ENCODE measurements at regions not wholly inside any gene's neighbourhood (a gene's known extent, or its start where the extent isn't known, plus 50 kb on each side); places are given as distances from the start of the nearest gene placed in this dataset.
"Not testable (repeated sequence)": the region's sequence is repeated elsewhere in the genome, so short reads cannot be mapped to it uniquely, and the experiment has no call there.

- WGBS, 5 donors = 88 to 100% (median 94%) methylated on average over 1 of the region's 1 CpG
- intact Hi-C loops (cut with DNase I; ENCODE audit: low total_unique reads) = no loop called here
- Histone ChIP-seq H3K4me3 (no peak overlapping the region), H3K27me3 (no peaks in the 10 kb centered on the region), H3K27ac (no peak overlapping the region), H3K9me3 (peaks cover 0 to 7% (median 5%) of the 10 kb centered on the region in 4 donors), H3K36me3 (no peaks in the 10 kb centered on the region), H3K4me1 (no peaks in the 10 kb centered on the region)
- DNase-seq = no peak
- no peak for TF ChIP-seq EP300 (IDR thresholded peaks at IDR 0.05)
These were observed 167.9 kb downstream of the TBX18 start for GRCh38 chr6:84596488-84596887.

- no peak overlapping the region for H3K4me3 ChIP-seq
- H3K27me3 ChIP-seq = no peaks in the 10 kb centered on the region
- intact Hi-C loops (cut with DNase I; ENCODE audit: low total_unique reads) = no loop called here
- no peaks in the 10 kb centered on the region for H3K36me3 ChIP-seq
- DNase-seq = no peak
- no peak overlapping the region for H3K27ac ChIP-seq
- TF ChIP-seq CTCF (IDR thresholded peaks at IDR 0.05) (no peak), POLR2A (IDR thresholded peaks at IDR 0.05) (no peak), EP300 (IDR thresholded peaks at IDR 0.05) (no peak), POLR2AphosphoS5 (IDR thresholded peaks at IDR 0.05) (no peak)
- H3K4me1 ChIP-seq = no peaks in the 10 kb centered on the region
- WGBS, 5 donors = 71 to 77% (median 76%) methylated on average over 5 of the region's 5 CpGs
- H3K9me3 ChIP-seq = peaks cover 0 to 12% (median 3%) of the 10 kb centered on the region in 4 donors
These were observed 175.7 kb downstream of the TBX18 start for GRCh38 chr6:84588697-84589080.

- 57 to 77% (median 68%) methylated on average over 21 of the region's 21 CpGs for WGBS, 5 donors
- peaks cover 0 to 12% (median 3%) of the 10 kb centered on the region in 4 donors for H3K9me3 ChIP-seq
- H3K36me3 ChIP-seq; H3K4me1 ChIP-seq; H3K4me3 ChIP-seq; H3K27ac ChIP-seq; intact Hi-C loops (cut with DNase I; ENCODE audit: low total_unique reads); H3K27me3 ChIP-seq; DNase-seq: not testable (repeated sequence)
These were observed 176.3 kb downstream of the TBX18 start for GRCh38 chr6:84587994-84588696.

- DNase-seq; H3K4me1 ChIP-seq; H3K27ac ChIP-seq; H3K4me3 ChIP-seq; intact Hi-C loops (cut with DNase I; ENCODE audit: low total_unique reads); H3K27me3 ChIP-seq; H3K36me3 ChIP-seq; H3K9me3 ChIP-seq: not testable (repeated sequence)
- 91 to 95% (median 92%) methylated on average over 16 to 28 of the region's 28 CpGs for WGBS, 5 donors
These were observed 177.0 kb downstream of the TBX18 start for GRCh38 chr6:84587202-84587940.

GRCh38 chr6:84583784-84584183 is 180.6 kb downstream of the TBX18 start:
- Histone ChIP-seq H3K4me1 (no peaks in the 10 kb centered on the region), H3K27ac (no peak overlapping the region), H3K27me3 (no peaks in the 10 kb centered on the region), H3K36me3 (no peaks in the 10 kb centered on the region), H3K4me3 (no peak overlapping the region), H3K9me3 (peaks cover 0 to 9% (median 0%) of the 10 kb centered on the region in 4 donors)
- intact Hi-C loops (cut with DNase I; ENCODE audit: low total_unique reads) = no loop called here
- no peak for DNase-seq
- no peak for TF ChIP-seq CTCF (IDR thresholded peaks at IDR 0.05)
- no peak for TF ChIP-seq EP300 (IDR thresholded peaks at IDR 0.05)
- no peak for TF ChIP-seq POLR2A (IDR thresholded peaks at IDR 0.05)
- no peak for TF ChIP-seq POLR2AphosphoS5 (IDR thresholded peaks at IDR 0.05)
- 51 to 57% (median 54%) methylated on average over 5 of the region's 5 CpGs for WGBS, 5 donors

- H3K27ac ChIP-seq = no peak overlapping the region
- DNase-seq = no peak
- 66 to 88% (median 74%) methylated on average over 2 of the region's 2 CpGs for WGBS, 5 donors
- TF ChIP-seq CTCF (IDR thresholded peaks at IDR 0.05) = no peak
- no peak for TF ChIP-seq EP300 (IDR thresholded peaks at IDR 0.05)
- no peak for TF ChIP-seq POLR2AphosphoS5 (IDR thresholded peaks at IDR 0.05)
- no peak for TF ChIP-seq POLR2A (IDR thresholded peaks at IDR 0.05)
- H3K36me3 ChIP-seq = no peaks in the 10 kb centered on the region
- H3K9me3 ChIP-seq = peaks cover 0 to 9% (median 0%) of the 10 kb centered on the region in 4 donors
- intact Hi-C loops (cut with DNase I; ENCODE audit: low total_unique reads) = no loop called here
- no peak overlapping the region for H3K4me3 ChIP-seq
- no peaks in the 10 kb centered on the region for H3K27me3 ChIP-seq
- H3K4me1 ChIP-seq = no peaks in the 10 kb centered on the region
These were observed 181.4 kb downstream of the TBX18 start for GRCh38 chr6:84582997-84583396.

Measured in stomach (tissue), 8 donors.